Neural progenitor cell (in vitro differentiated cells): ENCODE measurements at regions not wholly inside any gene's neighbourhood (a gene's known extent, or its start where the extent isn't known, plus 50 kb on each side); places are given as distances from the start of the nearest gene placed in this dataset.

Experiments used
- CTCF ChIP-seq: fragments of 200-600 bp; sonication (generic); IDR thresholded peaks from 2 replicates; pipeline ENCODE4 v1.5.1; 2017; ENCODE audit warnings: antibody characterized with exemption, mild to moderate bottlenecking
- EZH2 ChIP-seq: fragments of 200-600 bp; sonication (generic); IDR thresholded peaks from 2 replicates; pipeline ENCODE4 v1.6.1; 2017; ENCODE audit warnings: antibody characterized with exemption, mild to moderate bottlenecking, moderate library complexity
- EZH2phosphoT487 ChIP-seq: fragments of 200-600 bp; sonication (generic); IDR thresholded peaks from 2 replicates; pipeline ENCODE4 v1.6.1; 2017; ENCODE audit warnings: antibody characterized with exemption

DNA sequence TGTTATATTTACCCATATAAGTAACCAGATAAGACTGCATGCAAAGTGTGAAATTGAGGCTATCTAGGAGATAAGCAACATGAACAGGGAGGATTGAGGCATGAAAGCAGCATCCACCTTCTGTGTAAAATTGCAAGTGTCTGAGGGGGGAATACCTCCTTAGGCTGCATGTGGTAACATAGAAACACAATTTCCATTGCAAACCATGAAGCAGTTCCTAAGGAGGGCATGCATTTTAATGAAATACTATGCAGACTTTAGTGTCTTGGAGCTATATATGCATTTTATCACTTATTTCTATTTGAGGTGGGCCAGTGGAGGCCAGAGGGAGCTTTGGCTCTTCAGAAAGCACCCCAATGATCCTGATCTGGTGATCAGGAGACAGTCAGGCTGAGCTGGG is 160.2 kb downstream of the C11orf91 start:
- TF ChIP-seq EZH2: no peak
- TF ChIP-seq CTCF: no peak
- TF ChIP-seq EZH2phosphoT487: no peak
